CD4-positive, alpha-beta T cell treated with Interleukin-15 for 4 hours (primary cell): ENCODE measurements at regions not wholly inside any gene's neighbourhood (a gene's known extent, or its start where the extent isn't known, plus 50 kb on each side); places are given as distances from the start of the nearest gene placed in this dataset.
"Not testable (repeated sequence)": the region's sequence is repeated elsewhere in the genome, so short reads cannot be mapped to it uniquely, and the experiment has no call there.

Source experiments
- DNase-seq: peaks from one replicate; pipeline ENCODE4 v3.0.0-alpha.2; 2020; ENCODE audit warnings: low spot score

- DNase-seq = no peak
Observed at GRCh38 chr10:61271127-61271780, 181.9 kb downstream of the TMEM26 start.

- no peak for DNase-seq
Observed at GRCh38 chr10:61263518-61263917, 189.7 kb downstream of the TMEM26 start.

GRCh38 chr10:61262486-61263261, 190.5 kb downstream of the TMEM26 start:
- DNase-seq = no peak

- DNase-seq = no peak
Observed at GRCh38 chr10:61257956-61258496, 195.2 kb downstream of the TMEM26 start.

GRCh38 chr10:61257136-61257535, 196.0 kb downstream of the TMEM26 start:
- DNase-seq = no peak

DNA sequence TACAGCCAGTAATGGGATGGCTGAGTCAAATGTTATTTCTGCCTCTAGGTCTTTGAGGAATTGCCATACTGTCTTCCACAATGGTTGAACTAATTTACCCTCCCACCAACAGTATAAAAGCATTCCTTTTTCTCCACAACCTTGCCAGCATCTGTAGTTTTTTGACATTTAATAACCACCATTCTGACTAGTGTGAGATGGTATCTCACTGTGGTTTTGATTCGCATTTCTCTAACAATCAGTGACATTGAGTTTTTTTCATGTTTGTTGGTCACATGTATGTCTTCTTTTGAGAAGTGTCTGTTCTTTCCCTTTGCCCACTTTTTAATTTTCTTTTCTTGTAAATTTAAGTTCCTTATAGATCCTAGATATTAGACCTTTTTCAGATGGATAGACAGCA, 200.9 kb downstream of the TMEM26 start:
- not testable (repeated sequence) for DNase-seq

- DNase-seq = no peak
Observed at GRCh38 chr10:61251089-61251488, 202.1 kb downstream of the TMEM26 start.

DNA sequence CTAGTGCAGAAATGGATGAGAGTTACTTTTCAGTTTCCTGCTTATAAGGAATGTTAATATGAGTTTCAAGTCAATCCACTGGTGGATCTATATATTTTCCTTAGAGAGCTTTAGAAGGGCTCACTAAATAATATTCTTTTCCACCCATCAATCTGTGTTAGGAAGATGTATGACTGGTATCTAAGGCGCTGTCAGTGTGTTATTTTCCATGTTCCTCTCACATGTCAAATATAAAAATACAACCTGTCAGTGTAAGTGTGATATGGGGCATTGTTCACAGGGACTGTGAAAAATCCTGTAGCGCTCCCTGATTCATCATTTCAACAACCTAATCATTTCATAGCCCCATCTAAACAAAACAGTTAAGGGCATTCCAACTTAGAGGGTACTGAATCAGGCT, 203.1 kb downstream of the TMEM26 start:
- no peak for DNase-seq

DNA sequence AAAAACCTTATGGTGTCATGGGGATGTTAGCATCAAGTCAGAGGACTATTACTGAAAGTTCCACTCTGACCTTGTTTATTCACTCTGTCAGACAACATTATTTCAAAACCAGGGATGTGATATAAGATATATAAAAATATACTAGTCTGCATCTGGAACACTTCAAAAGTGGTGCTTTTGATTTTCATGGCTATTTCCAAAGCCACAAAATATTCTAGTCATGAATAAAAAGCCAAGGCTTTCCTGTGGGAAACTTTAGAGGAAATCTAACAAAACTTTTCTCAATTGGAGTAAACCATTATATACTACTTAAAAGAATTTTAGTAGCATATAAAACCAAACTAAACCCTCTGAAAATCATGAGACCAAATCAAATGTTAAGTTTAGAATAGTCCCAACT, 205.2 kb downstream of the TMEM26 start:
- DNase-seq = no peak

- DNase-seq = no peak
Observed at GRCh38 chr10:61244261-61244775, 208.9 kb downstream of the TMEM26 start.

- no peak for DNase-seq
Observed at GRCh38 chr10:61232780-61233179, 220.4 kb downstream of the TMEM26 start.

- no peak for DNase-seq
Observed at GRCh38 chr10:61225939-61226338, 227.2 kb downstream of the TMEM26 start.

GRCh38 chr10:61223576-61223975, 229.6 kb downstream of the TMEM26 start:
- no peak for DNase-seq

DNA sequence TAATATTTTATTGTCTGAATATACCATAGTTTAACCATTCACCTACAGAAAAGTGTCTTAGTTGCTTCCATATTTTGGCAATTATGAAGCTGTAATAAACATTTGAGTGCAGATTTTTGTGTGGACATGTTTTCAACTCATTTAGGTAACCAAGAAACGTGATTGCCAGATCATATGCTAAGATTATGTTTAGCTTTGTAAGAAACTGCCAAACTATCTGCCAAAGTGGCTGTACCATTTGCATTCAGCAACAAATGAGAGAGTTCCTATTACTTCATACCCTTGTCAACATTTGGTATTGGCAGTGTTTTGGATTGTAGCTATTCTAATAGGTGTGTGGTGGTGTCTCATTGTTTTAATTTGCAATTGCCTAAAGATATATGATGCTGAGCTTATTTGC, 233.5 kb downstream of the TMEM26 start:
- DNase-seq = no peak

GRCh38 chr10:61217851-61218565, 235.2 kb downstream of the TMEM26 start:
- no peak for DNase-seq

DNA sequence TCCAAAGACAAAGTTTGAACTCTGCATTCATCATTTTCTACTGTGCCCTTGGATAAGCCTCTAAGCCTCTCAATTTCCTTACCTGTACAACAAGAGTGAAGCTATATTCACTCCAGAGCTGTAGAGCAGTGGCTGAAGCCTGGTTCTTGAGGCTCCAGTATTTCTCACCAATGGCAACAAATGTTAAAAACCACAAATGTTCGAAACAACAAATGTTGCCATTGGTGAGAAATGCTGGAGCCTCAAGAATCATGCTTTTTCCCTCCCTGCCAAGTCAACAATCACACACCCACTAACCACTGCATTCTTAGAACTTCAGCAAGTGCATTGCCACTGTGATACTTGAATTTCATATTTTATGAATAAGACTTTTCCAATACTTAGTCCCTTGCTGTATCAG, 237.9 kb downstream of the TMEM26 start:
- no peak for DNase-seq

DNA sequence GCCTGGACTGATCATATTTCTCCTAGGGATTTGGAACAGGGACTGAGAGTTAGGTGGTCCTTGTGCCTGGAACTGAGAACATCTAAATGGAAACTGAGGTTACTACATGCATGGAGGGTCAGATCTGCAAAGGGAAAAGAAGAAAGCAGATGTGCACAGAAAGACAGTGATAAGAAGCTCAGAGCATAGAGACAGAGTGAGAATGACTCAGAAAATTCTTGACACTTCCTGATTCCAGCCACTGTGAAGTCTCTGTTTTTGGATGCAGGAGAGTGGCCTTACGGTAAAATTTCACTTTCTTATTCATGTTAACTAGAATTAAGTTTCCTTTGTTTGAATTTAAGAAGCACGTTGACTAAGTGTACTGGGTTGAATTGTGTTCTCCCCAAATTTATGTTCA, 241.7 kb downstream of the TMEM26 start:
- DNase-seq = no peak

GRCh38 chr10:61197057-61197456, 253.1 kb upstream of the RHOBTB1 start:
- DNase-seq = no peak

DNA sequence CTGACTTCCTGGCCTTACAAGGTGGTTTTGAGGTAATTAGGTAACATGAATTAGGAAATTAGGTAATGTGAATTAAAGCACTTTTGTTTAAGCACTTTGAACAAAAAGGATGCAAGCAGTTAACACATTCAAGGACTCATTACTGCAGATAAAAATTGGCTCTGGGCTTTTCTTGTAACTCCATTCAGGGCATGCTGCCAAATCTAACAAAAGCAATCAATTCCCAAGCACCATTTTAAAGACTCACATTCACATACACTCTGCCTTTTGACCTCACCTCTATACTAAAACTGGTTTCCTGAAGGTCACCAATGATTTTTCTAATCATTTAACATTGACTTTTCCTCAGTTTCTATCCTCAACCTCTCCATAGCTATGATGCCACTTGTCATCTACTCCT, 251.2 kb upstream of the RHOBTB1 start:
- no peak for DNase-seq

DNA sequence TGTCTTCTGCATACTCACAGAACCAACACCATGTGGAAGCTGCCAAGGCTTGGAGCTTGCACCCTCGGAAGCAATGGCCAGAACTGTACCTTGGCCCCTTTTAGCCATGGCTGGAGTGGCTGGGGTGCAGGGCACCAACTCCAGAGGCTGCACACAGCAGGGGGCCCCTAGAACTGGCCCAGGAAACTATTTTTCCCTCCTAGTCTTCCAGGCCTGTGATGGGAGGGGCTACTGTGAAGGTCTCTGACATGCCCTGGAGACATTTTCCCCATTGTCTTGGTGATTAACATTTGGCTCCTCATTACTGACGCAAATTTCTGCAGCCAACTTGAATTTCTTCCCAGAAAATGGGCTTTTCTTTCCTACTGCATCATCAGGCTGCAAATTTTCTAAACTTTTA, 248.6 kb upstream of the RHOBTB1 start:
- DNase-seq = not testable (repeated sequence)

- no peak for DNase-seq
Observed at GRCh38 chr10:61192042-61192441, 248.1 kb upstream of the RHOBTB1 start.

GRCh38 chr10:61189912-61190311, 245.9 kb upstream of the RHOBTB1 start:
- no peak for DNase-seq

- no peak for DNase-seq
Observed at GRCh38 chr10:61188691-61189090, 244.7 kb upstream of the RHOBTB1 start.
